Dedifferentiated amniotic fluid mesenchymal stem cell (primary cell): ENCODE measurements at regions not wholly inside any gene's neighbourhood (a gene's known extent, or its start where the extent isn't known, plus 50 kb on each side); places are given as distances from the start of the nearest gene placed in this dataset.
"Not testable (repeated sequence)": the region's sequence is repeated elsewhere in the genome, so short reads cannot be mapped to it uniquely, and the experiment has no call there.

Experiments
- DNase-seq: peaks from one replicate; pipeline ENCODE4 v3.0.0-alpha.2; 2016; ENCODE audit errors: extremely low spot score

DNA sequence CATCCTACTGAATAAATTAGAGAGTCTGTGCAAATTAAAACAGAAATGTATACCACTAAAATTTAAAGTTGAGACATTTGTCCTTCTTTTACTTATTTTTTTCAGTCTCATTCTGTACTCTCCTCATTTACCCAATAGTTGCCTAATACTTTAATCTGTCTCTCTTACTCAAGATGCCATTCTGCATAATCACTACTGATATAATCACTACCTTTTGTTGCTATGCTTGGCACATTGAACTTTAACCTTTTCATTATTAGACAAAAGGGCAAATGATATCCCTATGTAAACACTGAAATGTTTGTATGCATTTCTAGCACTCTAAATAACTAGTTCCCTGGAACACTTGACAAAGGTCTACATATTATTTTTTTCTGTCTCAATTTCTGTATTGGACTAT, 1108.3 kb upstream of the FLRT2 start:
- DNase-seq: no peak

DNA sequence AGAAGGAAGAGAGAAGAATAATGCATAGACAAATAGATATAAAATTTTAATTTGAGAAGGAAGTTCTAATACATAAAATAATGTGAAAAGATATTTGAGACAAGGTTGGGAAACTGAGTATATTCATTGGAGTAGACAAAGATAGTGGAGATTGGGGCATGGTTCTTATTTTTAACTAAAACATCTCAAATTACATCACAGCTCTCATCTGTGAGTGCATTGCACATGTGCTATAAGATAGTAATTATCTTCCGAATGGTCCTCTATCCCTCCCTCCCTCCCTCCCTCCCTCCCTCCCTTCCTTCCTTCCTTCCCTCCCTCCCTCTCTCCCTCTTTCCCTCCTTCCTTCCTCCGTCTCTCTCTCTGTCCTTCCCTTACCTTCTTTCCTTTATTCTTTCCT, 1104.0 kb upstream of the FLRT2 start:
- DNase-seq: no peak

DNA sequence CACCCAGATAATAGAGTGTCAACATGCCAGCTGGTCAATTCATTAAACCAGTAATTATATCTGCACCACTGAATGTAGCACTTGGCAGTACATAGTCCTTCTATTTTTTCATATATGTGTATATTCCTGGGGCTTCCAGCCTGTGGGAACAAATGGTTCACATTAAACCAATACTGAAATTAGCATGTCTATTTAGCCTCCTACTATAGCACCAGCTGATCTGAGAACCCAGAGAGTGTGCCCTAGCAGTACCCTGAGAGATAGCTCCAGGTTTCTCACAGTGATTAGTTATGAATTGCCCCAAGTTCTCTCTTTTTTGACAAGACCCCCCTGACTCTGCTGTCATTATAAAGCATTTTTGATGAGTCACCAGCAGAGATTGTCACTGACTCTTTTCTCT, 1097.3 kb upstream of the FLRT2 start:
- no peak for DNase-seq

DNA sequence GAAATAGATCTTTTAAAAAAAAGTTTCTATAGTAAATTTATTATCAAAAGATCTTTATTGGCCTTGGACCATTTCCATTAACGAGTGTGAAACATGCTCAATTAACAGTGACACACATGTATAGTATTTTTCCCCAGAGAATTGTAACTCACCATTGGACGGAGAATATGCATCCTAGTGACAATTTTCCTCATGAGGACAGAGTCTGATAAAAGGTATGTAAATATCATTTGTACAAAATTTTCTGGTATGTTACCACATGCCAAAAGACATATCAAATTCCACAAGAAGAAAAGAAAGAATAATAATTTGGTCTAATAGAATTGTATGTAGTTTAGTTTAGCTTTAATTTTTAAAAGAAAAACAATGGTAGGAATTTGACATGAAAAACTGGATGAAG, 1096.0 kb upstream of the FLRT2 start:
- no peak for DNase-seq

DNA sequence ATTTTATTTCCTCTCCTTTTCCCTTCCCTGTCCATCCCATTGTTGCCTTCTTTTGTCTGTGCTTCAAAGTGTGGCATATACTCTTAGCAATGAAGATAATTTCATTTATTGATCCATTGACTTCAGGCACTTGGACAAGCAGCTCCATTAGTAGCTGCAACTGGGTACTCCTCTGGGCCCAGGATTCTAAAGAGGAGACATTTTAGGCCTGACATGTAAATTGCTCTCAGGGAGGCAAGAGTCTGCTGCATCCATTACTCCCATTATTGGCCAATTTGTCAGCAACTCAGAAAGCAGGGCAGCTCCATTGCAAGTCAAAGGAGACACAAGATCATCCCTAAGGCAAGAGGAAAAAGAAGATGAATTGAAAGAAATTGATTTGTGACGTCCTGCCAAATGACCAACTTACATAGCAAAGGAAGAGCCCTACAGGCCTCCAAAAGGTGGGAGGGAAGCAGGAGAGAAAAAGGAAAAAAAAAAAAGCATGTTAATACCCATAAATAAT, 1094.1 kb upstream of the FLRT2 start:
- no peak for DNase-seq

DNA sequence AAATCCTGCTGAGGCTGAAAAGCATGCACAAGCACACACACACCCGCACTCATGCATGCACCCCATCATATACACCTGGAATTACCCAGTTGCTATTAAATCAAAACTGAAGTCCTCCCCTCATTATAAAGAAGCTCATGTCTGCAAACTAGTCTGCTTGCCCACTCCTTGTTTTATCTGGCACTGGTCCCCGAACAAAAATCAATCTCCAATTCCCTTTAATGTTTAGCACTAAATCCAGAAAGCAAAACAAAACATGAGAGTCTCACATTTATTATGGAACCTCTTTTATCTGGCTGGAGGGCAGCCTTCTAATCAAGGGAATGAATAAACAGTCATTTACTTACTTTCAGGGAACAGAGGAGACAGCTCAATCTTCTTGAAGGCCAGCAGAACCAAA, 1093.4 kb upstream of the FLRT2 start:
- DNase-seq: no peak

DNA sequence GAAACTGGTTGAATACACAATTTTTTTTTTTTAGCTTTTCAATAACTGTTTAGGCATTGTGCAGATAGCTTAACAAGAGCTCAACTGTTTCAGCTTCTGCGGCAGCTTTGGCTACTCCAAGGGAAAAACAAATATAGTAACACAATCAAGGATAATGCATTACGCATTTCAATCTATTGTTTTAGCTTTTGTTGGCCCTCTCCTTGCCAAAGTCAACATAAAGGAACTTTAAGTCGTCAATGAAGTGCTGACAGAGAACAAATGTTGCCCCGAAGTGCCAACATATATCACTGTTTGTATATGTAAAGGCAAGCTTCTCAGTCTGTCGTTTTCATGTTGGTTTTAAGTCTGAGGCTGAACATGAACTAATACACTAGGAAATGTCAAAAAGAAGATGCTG, 1087.4 kb upstream of the FLRT2 start:
- no peak for DNase-seq

DNA sequence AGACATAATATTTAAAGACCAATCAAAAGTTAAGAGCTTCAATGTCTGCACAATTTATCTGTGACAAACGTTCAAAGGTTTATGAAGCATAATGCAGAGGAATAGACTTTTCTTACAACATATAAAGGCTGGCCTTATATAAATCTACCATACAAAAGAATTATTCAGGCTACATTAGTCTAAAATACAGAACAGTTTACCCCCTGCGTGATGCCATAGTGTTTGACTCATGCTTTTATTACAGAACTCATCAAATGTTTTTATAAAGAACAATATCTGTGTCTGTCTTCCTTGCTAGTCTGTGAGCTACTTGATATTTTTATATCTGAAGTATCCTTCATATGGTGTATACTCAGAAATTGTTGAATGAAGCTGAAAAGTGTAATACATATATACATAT, 1084.5 kb upstream of the FLRT2 start:
- no peak for DNase-seq

DNA sequence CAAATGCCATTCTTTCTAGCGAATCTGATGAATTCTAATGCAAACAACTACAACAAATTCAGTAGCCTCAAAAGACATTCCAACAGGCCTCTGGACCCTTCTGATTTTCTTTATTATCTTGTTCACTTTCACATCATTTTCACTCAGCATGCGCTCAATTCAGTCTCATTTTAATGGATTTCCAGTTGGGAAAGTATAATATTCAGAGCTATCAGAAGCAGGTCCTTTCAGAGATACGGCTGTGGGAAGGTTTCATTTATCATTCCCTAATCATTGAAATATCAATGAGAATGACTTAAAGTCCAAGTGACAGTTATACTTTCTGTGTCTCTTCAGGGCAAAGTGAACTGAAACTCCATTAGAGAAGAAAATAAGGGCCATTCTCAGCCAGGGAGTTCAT, 1083.7 kb upstream of the FLRT2 start:
- DNase-seq: no peak

DNA sequence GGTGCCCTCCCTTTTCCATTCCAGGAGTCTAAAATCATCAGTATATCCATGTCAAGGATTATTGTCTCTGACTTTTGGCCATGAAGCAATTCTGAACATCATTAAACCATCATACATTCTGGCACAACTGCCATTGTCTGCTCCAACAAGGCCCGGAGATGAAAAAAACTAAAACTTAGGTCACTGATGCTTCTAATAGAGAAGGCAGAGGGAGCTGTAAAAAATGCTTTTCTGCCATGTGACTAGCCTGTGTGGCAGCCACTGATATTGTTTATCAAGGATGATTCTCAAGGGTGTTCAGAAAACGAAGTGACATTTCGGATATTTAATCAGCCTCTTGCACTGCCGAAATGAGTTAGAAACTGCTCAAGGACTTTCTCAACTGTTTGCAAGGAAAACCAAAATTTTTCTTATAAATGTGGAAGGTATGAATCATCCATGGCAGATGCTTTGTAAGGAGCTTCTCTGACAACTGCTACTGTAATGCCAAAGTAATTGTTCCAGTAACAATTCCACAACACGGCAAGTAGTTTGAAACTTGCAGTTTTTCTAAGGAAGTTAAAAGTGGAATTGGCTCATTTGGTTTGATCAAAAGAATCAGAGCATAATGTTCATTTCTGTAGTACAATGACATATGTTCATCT, 1076.5 kb upstream of the FLRT2 start:
- peak; percentile 29 for DNase-seq

DNA sequence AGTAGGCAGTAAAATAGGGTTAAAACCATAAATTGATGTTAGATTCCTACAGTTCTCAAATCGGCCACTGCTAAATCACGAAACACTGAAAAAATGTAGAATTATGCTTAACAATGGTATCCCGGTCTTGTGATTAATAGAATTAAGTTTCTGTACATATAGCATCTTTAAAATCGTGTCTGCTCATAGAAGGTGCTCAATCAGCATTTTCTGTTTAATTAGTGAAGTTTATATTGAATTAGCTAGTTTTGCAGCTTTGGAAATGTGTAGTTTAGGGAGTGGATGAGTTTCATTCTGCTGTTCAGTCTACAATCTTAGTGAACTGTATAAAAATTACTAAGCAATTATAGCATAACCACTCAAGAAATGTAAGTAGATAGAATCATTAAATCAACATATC, 1075.8 kb upstream of the FLRT2 start:
- DNase-seq: no peak

DNA sequence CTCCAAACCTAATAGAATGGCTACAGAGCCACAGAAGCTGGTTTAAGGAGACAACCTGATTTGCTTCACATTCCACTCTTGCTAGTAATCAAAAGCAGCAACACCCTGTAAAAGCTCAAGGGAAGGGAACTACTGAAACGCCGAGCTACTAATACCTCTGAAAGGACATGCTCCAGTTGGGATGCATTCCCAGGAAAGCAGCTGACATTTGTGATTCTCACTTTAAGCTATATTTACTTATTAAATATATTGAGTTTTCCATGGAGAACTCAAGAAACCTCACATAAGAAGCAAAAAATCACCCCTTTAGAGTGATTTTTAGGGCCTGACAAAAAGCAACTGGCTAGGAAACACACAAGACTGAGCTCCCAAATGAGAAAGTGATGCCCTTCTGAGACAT, 1073.0 kb upstream of the FLRT2 start:
- DNase-seq: no peak

DNA sequence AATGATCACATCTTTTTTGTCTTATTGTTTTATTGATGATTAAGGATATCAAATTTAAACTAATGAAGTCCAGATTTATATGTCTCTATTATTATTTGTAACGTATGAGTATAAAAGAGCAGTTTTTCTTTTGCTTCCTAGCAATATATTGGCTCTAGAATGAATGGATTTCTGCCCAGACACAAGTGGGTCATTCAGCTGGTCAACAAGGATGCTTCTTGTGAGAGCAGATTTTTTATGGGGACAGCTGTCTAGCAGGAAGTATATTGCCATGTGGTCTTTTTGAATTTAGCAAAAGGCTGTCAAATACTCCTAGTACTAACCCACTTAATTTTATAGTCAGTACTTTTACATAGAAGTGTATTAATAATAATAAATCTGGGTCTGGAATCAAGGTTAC, 1071.1 kb upstream of the FLRT2 start:
- DNase-seq: no peak

DNA sequence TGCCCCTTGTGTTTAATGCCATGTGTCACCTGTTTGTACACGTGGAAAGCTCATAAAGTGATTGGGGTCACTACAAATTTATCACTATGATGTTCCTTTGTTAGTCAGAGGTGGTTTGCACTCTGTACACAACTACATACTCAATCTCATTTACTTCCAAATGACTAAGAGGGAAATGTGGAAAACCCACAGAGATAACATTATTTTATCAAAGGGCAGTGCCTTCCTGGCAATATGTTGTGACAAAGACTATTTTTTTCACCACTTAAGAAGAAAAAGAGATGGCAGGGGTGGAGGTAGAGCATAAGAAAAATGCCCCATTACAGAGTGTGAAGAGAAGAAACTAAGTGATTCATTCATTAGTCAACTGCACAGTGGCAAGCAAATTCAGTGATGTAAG, 1064.1 kb upstream of the FLRT2 start:
- no peak for DNase-seq

DNA sequence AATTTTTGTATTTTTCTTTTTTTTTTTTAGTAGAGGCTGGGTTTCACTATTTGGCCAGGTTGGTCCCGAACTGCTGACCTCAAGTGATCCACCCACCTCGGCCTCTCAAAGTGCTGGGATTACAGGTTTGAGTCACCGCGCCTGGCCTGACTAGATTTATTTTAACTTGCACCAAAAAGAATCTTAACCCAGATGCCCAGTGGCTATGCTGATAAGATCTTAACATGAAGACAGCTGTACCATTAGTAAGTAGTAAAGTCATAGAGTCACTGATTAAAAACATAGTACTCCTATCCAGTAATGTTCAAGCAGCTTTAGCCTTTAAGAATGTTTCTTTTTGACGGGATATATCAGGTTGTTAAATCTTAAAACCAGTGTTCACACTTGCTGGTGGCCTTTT, 1061.8 kb upstream of the FLRT2 start:
- no peak for DNase-seq

DNA sequence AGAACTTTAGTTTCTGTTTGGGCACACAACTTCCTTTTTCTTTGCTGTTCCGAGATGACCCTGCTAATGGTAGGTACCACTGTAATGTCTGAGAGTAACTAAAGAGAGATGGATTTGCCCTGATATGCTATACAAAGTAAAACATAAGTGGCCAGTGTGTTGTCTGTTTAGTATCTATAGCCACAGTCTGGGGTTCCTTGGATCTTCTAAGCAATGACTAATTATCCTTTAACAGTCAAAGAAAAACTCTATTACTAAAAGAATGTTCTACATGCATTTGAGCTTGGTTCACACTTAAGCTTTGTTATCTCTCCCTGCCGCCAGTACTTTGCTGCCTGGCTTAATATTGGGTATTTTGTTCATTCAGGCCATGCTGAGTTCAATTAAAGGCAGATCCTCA, 1051.9 kb upstream of the FLRT2 start:
- no peak for DNase-seq

DNA sequence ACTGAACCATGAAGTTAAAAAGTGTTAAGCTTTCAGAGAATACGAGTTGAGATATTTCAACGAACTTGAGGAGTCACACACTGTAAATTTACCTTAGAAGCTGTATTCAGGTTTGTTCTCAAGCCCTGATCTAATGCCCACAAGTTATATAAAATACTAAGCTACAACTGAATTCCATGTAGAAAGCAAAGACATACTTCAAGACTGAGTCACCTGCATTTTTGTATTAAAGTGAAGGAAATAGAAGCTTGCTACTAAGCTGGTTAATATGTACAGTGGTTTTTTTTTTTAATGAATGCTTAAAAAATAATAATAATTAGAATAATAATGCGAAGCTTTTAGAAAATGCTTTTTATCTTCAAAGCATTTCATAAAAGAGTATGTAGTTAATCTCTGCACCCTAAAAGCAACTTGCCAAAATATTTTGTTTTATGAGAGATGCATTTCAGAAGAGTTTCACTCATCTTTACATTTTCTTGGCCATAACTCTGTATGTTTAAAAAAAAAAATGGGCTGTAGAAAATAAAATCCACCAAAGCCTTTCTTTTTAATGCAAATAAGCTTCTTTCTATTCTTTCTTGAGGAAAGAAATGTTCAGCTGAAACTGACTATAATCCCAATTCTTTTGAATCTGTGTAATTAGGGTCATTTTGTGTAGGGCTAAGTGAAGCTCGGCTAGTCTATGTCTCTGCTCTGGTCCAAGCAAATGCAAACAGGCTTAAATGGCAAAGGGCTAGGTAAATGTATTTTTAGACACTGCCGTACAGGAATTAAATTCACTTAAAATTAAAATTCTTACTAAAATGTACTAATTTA, 1047.5 kb upstream of the FLRT2 start:
- DNase-seq: peak; percentile 73

DNA sequence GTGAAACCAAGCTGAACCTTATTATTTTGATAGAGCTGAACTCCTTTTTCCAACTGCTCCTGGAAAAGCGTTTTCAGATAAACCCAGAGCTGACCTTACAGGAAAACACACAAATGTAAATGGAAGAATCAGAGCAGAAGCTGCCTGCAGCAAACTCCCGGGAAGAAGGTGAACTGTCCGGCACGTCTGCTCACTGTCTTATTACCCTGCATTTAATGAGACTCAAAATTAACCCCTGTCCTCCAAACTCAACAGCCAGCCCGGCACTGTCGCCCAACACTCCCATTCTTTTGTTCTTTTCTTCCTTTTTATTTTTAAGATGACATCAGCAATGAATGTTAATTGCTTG, 1046.9 kb upstream of the FLRT2 start:
- no peak for DNase-seq

DNA sequence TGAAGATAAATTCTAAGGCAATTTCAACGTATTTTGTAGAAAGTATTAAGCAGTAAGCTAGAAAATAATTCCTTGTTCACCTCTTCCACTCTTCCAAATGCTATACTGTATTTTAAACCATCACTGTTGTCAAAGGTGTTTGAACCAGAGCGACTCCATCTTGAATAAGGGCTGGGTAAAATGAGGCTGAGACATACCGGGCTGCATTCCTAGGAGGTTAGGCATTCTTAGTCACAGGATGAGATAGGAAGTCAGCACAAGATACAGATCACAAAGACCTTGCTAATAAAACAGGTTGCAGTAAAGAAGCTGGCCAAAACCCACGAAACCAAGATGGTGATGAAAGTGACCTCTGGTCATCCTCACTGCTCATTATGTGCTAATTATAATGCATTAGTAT, 1045.7 kb upstream of the FLRT2 start:
- not testable (repeated sequence) for DNase-seq

DNA sequence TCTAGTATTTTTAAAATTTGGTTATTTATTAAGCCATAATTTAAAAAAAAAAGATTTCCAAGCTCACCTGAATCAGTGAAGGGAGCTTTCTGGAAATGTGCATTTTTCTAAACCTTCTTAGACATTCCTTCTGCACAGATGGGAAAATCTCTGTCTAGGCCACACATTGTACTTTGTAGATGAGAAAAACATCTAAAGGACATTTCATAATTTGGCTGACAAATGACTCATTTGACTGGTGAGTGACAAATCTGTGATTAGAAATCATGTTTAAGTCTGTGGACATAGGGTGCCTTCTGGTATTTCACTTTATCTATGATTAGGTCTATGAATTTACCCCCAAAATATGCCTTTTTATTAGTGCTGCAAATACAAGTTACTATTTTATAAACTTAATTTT, 1044.9 kb upstream of the FLRT2 start:
- DNase-seq: no peak

DNA sequence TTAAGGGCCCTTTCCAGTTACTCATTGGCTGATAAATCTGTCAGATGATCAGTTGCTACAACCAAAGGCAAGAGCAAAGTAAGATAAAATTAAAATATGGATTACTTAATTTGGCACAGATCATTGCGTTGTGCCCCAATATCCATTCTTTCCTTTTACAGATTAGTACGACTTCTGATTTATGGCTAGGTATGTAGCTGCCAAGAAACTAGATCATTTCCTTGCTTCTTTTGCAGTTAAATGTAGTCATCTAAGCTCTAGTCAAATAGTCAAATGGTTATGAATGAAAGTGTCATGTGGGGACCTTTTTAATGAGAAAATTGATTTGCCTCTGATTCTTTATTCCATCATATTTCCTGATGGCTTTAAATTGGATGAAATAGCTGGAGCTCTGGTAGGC, 1039.9 kb upstream of the FLRT2 start:
- no peak for DNase-seq

DNA sequence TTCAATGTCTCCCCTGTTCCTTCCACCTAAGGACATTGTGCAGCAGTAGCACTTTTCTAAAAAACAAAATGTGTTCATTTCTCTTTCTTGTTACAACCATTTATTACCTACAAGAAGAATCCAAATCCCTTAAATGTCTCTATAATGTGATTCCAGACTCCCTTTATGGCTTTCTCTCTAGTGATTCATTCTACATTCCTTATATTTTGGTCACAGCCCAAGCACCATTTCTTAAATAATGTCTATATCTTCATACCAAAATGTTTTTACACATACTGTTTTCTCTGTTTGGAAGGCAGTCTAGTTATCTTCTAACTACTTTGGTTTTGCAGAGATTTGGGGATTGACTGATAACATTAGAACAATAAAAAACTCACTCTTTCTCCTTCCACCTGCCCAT, 1037.3 kb upstream of the FLRT2 start:
- no peak for DNase-seq

DNA sequence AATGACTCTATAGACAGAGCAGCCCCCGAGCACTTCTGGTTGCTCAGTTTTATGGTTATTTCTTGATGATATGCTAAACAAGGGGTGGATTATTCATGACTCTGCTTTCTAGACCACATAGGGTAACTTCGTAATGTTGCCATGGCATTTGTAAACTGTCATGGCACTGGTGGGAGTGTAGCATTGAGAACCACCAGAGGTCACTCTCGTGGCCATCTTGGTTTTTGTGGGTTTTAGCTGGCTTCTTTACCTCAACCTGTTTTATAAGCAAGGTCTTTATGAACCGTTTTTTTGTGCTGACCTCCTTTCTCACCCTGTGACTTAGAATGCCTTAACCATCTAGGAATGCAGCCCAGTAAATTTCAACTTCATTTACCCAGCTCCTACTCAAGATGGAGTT, 1036.2 kb upstream of the FLRT2 start:
- no peak for DNase-seq

DNA sequence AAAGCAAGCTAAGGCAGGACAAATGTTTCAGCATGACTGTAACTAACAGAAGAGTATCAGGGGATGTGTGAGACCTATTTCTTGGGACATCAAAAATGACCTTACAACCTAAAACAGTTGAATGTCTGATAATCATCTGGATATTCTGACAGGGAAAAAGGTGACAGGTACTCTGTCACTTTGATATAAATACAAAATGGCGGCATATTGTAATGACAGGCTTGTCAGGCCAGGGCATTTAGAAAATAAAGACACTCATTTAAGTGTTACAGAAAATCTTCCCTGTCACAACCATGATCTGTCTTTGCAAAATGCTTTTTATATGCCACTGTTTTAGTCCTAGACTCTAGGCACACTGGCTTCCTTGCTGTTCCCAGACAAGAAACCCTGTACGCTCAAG, 1033.3 kb upstream of the FLRT2 start:
- no peak for DNase-seq
